CD4-positive, alpha-beta T cell treated with Interleukin-21 for 1 hour (primary cell): ENCODE measurements at regions not wholly inside any gene's neighbourhood (a gene's known extent, or its start where the extent isn't known, plus 50 kb on each side); places are given as distances from the start of the nearest gene placed in this dataset.

Experiments
- DNase-seq: peaks from one replicate; pipeline ENCODE4 v3.0.0-alpha.2; 2020

- no peak for DNase-seq
Observed at GRCh38 chr6:169044381-169045230, 209.0 kb downstream of the THBS2 start.

GRCh38 chr6:169042061-169042460 lies 211.6 kb downstream of the THBS2 start:
- no peak for DNase-seq

- DNase-seq: no peak
Observed at GRCh38 chr6:169041078-169041477, 212.6 kb downstream of the THBS2 start.

- DNase-seq: no peak
Observed at GRCh38 chr6:169038691-169039090, 215.0 kb downstream of the THBS2 start.

DNA sequence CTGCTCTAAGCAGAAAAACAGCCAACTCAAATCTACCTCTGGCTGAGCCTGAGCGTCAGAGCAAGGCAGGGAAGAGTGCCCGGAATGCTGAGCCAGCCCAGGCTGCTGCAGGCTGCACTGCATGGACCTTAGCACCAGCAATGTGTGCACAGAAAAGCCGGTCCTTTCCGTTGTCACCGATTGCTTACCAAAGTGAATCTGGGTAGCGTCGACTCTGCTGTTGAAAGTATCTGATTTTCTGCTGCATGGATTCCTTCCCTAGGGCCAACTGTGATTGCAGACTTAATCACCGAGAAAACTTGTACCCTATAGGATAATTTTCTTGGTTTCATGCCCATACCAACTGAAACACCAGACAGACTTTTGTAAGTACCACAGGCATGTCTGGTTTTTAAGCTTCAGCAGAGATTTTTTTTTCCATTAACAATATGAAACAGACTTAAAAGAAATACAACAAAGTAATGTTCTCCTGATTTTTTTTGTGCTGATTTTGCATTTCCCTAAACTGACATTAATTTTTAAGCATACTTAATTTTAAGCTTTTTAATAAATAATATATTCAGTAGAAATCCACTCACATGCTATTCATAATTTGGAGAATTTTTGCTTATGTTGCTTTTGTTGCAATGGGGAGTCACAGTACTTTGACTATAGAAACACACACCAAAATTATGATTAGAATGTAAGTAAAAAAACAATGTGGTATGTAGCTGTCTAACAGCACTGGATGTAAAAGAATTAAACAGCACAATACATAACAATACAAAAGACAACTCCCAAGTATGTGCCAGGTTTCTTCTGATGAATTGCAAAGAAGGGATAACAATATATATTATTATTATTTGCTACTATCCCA lies 218.0 kb downstream of the THBS2 start:
- no peak for DNase-seq

DNA sequence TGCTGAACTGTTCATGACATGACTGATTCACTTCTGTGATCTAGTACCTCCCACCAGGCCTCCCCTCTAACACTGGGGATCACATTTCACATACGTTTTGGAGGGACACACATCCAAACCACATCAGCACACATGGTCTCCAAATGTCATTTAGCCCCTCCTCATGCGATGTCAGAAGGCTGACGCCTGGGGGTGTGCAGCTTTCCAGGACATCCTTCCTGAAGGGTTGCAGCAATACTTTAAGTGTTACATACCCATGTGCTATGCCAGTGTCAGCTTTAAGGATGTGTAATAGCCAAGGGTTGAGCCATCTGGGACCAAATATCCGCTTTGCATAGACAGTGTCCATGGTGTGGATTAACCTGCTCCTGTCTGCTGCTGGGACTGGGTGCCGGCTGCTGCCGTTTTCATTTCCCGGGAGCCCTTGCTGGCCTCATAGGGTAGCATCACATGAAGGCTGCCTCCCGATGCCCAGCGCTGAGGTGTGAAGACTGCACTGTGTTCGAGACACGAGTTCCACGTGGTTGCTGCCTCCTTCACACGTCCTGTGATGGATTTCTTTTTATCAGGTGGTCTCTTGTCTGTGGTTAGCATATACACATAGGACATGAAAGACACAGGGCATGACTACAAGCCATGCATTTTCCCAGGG lies 219.0 kb downstream of the THBS2 start:
- no peak for DNase-seq

DNA sequence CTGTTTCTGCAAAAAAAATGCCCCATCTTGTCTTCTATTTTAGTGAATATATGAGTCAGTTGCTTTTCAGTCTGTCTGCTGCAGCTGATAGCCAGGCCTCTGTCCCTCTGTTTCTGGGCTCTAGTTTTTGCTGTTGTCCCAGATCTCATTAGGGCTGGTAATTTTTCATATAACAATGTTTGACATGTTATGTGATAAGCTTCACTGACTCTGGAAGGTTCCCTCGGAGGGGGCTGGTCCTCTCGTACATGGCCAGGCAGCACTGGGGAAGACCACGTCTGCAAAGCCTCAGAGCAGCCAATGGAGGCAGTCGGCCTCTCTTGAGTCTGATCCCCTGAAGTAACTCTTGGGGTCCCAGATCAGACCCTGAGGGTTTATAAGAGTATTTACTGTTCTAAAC lies 223.8 kb downstream of the THBS2 start:
- DNase-seq: no peak

DNA sequence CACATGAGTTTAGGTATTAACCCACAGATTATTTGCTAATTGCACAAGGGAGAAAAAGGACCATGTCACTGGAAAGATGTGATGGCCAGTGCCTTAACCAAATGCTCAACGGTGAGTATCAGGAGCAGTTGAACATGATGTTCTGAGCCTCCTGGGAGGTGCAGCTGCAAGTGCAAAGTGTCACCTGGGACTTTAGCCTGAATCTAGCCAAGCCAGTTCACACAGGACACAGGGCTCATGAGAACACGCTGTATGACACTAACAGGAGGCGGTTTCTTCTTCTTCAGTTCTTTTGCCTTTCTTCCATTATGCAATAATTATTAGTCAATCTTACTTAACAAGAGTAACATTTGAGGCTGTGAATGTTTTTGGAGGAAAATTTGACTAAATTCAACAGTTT lies 225.3 kb downstream of the THBS2 start:
- DNase-seq: no peak

DNA sequence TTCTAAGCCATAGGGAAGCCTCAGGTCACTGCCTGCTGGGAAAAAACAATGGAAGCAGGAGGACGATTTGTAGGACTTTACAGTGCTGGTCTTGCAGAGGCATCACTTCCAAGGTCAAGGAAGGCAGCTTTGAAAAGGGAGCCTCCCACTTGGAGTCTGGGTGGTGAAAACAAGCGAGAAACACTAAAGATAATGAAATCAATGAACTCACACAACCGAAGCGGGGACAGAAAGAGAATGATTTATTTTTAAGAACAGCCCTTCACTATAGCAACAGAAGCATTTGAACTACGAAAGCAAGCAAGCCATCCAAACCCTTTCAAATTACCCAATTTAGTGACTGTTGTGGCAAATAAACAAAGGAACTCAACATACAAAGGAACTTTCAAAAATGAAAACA lies 227.5 kb downstream of the THBS2 start:
- no peak for DNase-seq

DNA sequence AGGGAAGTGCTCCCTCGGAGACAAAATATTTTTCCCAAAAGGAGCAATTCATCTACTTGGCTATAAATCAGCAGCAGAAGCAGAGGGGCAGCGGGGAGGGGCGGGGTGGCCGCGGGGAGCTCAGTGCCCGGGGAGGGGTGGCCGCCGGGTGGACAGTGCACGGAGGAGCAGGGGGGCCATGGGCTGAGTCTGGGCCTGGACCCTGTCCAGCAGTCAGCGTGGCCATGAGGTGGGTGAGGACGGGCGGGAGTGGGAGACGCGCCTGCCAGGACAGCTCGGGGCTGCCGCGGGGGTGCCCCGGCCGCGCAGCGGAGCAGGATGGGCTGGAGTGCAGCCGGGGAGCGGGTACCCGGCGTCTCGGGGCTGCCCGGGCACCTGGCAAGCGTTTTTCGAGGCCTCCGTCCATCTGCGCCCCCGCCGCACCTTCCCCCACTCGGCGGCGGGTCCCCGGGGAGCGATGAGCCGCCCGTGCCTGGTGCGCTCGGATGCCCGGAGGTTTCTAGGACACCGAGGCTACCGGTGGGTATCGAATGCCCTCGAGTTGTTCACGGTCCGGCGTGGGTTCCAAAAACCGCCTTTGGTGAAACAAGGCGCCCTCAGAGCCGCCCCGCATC lies 229.5 kb downstream of the THBS2 start:
- DNase-seq: no peak

DNA sequence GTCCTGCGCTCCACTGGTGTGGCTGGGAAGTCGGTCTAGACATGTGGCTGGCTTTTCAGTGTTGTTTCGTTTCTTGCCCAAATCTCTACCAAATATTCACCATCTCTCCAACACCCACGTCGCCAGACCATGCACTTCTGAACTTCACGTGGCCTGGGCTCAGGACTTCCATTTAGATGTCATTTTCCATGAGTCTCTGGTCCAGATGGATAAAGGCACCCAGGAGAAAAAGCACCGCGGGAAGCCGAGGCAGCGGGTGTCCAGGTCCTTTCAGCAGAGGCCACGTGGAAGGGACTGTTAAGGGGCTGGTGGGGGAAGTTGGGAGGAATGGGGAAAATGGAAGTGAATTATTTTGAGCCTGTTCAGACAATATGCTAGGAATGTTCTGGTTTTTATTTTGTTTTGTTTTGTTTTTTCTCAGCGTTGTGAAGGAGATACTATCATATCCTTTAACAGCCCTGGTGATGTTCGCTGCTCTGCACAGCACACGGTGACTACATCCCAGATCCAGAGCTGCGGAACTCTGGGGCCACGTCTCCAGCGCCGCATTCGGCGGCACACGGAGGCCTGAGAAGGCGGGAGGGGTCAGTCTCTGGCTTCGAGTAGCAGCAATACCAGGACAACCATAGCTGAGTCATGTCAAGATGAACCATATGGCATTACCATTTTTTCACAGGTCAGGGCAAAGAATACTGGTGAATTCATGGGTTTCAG lies 230.3 kb downstream of the THBS2 start:
- DNase-seq: no peak

- no peak for DNase-seq
Observed at GRCh38 chr6:169022079-169022478, 231.6 kb downstream of the THBS2 start.

DNA sequence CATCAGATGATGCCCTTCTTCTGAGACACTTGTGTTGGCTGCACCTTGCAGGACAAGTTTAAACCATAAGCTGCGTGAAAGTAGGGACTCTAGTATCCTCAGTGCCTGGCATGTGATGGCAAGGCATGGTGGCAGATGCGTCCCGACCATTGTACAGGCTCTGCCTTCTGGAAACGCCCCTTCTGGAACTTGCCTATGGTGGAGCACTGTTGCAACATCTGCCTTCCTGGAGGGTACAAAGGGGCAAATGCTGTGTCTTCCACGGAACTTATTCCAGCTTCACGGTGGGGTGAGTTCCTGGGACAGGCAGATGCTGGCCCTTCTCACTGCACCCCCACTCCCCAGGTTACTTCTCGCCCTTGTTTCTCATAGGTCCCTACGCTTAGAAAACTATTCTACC lies 232.8 kb downstream of the THBS2 start:
- no peak for DNase-seq

- DNase-seq: no peak
Observed at GRCh38 chr6:169019727-169020491, 233.7 kb downstream of the THBS2 start.

DNA sequence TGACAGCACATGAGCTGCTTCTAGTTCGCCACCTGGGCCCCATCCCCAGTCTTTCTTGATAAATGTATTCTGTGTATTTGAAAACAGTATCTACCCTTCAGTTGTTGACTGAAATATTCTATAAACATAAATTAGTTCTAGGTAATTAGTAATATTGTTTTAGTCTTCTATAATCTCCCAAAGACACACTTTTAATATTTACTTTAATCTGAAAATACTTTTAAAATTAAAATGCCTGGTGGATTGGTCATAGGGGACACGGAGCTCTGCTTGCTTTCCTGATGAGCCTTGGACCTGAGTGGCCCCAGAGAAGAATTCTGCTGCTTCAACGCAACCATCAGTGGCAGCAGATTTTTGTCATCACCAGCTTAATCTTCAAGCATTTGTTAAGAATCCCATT lies 234.5 kb downstream of the THBS2 start:
- DNase-seq: no peak

GRCh38 chr6:169016758-169017157 lies 236.9 kb downstream of the THBS2 start:
- DNase-seq: no peak

- no peak for DNase-seq
Observed at GRCh38 chr6:169014211-169015197, 239.1 kb downstream of the THBS2 start.

- no peak for DNase-seq
Observed at GRCh38 chr6:169009628-169010027, 244.0 kb downstream of the THBS2 start.

- DNase-seq: no peak
Observed at GRCh38 chr6:169008641-169009257, 244.9 kb downstream of the THBS2 start.

GRCh38 chr6:169005166-169005565 lies 248.5 kb downstream of the THBS2 start:
- DNase-seq: no peak
